Endothelial cell of umbilical vein (primary cell): ENCODE measurements at regions not wholly inside any gene's neighbourhood (a gene's known extent, or its start where the extent isn't known, plus 50 kb on each side); places are given as distances from the start of the nearest gene placed in this dataset.

Experiments used
- BruUV-seq: library from RNA; stranded (reverse); fragments of 400-500 nt; replicated peaks from 2 replicates; lab custom pipeline; 2021; lab: Mats Ljungman, UMichigan
- CTCF ChIA-PET: fragments of 300-600, 350-600 bp; sonication (Branson Sonifier 250); formaldehyde crosslinking; loops from one replicate; lab custom pipeline; 2021; ENCODE audit warnings: antibody characterized with exemption, inconsistent platforms; lab: Charles Lee
- POLR2A ChIA-PET: fragments of 300-600, 350-600 bp; sonication (Branson Sonifier 250); formaldehyde crosslinking; loops from one replicate; lab custom pipeline; 2021; ENCODE audit warnings: antibody characterized with exemption, inconsistent platforms; lab: Charles Lee
- DNase-seq: peaks from one replicate; pipeline ENCODE4 v3.0.0-alpha.2; 2011; ENCODE audit warnings: low read depth, low spot score
- FAIRE-seq: peaks from 2 replicates; lab custom pipeline; 2011; peaks lifted over from hg19 to GRCh38; lab: Jason Lieb, UNC
- H2AFZ ChIP-seq: 2 replicates; pipeline ENCODE4 v1.6.0; 2012; ENCODE audit warnings: low read depth, low read length, control low read depth, inconsistent platforms
- H3K27ac ChIP-seq: 2 replicates; pipeline ENCODE4 v1.5.1; 2011; ENCODE audit warnings: low read depth, mild to moderate bottlenecking, control low read depth, low read length, moderate library complexity; ENCODE audit not compliant: insufficient read depth
- H3K27me3 ChIP-seq, 2 experiments: 2 replicates each; pipeline versions ENCODE4 v1.6.0 to v1.6.1; 2011; ENCODE audit warnings: low read length in 2 of 2, mixed read lengths in 1 of 2; ENCODE audit not compliant: control insufficient read depth in 2 of 2, insufficient read depth in 2 of 2
- H3K36me3 ChIP-seq, 2 experiments: 2 replicates in 1 of 2; 3 replicates in 1 of 2; pipeline ENCODE4 v1.5.1; 2011; ENCODE audit warnings: low read length in 2 of 2, mild to moderate bottlenecking in 1 of 2, moderate library complexity in 1 of 2; ENCODE audit not compliant: control insufficient read depth in 2 of 2, insufficient read depth in 2 of 2; ENCODE audit errors: extremely low read depth in 1 of 2
- H3K4me1 ChIP-seq: 3 replicates; pipeline ENCODE4 v1.5.1; 2011; ENCODE audit warnings: mild to moderate bottlenecking, low read length; ENCODE audit not compliant: control insufficient read depth, insufficient read depth; ENCODE audit errors: extremely low read depth
- H3K4me2 ChIP-seq: 2 replicates; pipeline ENCODE4 v1.6.1; 2011; ENCODE audit warnings: low read length, control low read depth, mixed read lengths; ENCODE audit not compliant: insufficient read depth
- H3K4me3 ChIP-seq, 3 experiments: fragments of 200-600 bp in 1 of 3; sonication (generic), shearing (Covaris generic) in 1 of 3; replicated peaks in 1 of 3; 2 replicates each; pipeline ENCODE4 v1.5.1; 2011 to 2016; ENCODE audit warnings: control low read depth in 3 of 3, low read length in 3 of 3, mild to moderate bottlenecking in 2 of 3, inconsistent platforms in 1 of 3, low read depth in 1 of 3, moderate library complexity in 1 of 3; ENCODE audit not compliant: insufficient read depth in 1 of 3
- H3K79me2 ChIP-seq: 2 replicates; pipeline ENCODE4 v1.6.0; 2012; ENCODE audit warnings: low read length, inconsistent platforms; ENCODE audit not compliant: control insufficient read depth, insufficient read depth
- H3K9ac ChIP-seq: replicated peaks from 2 replicates; pipeline ENCODE3; 2011; ENCODE audit warnings: low read length, control low read depth; ENCODE audit not compliant: insufficient read depth; ENCODE audit errors: extremely low read depth
- H3K9me1 ChIP-seq: replicated peaks from 3 replicates; pipeline ENCODE4 v1.6.0; 2011; ENCODE audit warnings: mild to moderate bottlenecking, low read length; ENCODE audit not compliant: control insufficient read depth, insufficient read depth; ENCODE audit errors: extremely low read depth
- H3K9me3 ChIP-seq: replicated peaks from 2 replicates; pipeline ENCODE4 v1.5.1; 2012; ENCODE audit warnings: low read length, inconsistent platforms; ENCODE audit not compliant: control insufficient read depth, insufficient read depth
- H4K20me1 ChIP-seq: replicated peaks from 2 replicates; pipeline ENCODE3; 2011; ENCODE audit warnings: mild to moderate bottlenecking, low read length; ENCODE audit not compliant: control insufficient read depth, insufficient read depth; ENCODE audit errors: extremely low read depth
- EZH2 ChIP-seq: IDR thresholded peaks from 2 replicates; pipeline ENCODE4 v1.6.1; 2012; ENCODE audit warnings: borderline replicate concordance, low read depth, mild to moderate bottlenecking, moderate library complexity, low read length, inconsistent platforms; ENCODE audit not compliant: severe bottlenecking
- FOS ChIP-seq: IDR thresholded peaks from 2 replicates; pipeline ENCODE4 v1.6.1; 2011; ENCODE audit warnings: mild to moderate bottlenecking, low read length, moderate library complexity, borderline replicate concordance; ENCODE audit not compliant: insufficient read depth
- GATA2 ChIP-seq: IDR thresholded peaks from 2 replicates; pipeline ENCODE4 v1.7.0; 2011; ENCODE audit warnings: low read depth, mild to moderate bottlenecking, moderate library complexity, mixed read lengths, low read length; ENCODE audit not compliant: insufficient read length, insufficient read depth
- JUN ChIP-seq: IDR thresholded peaks from 2 replicates; pipeline ENCODE4 v1.6.1; 2011; ENCODE audit warnings: borderline replicate concordance, low read depth; ENCODE audit not compliant: insufficient read length, insufficient read depth
- MYC ChIP-seq: IDR thresholded peaks from one replicate; pipeline ENCODE4 v1.6.1; 2011; ENCODE audit warnings: mild to moderate bottlenecking, low read depth, low read length
- POLR2A ChIP-seq: IDR thresholded peaks from 2 replicates; pipeline ENCODE4 v1.6.1; 2012; ENCODE audit warnings: low read depth, mild to moderate bottlenecking, control low read depth, low read length
- dilution Hi-C: fragments of 300-500 bp; cut with MboI; formaldehyde crosslinking; loops from one replicate; pipeline ENCODE4 v1.15.0; 2019; ENCODE audit warnings: low sequenced_read_pairs; ENCODE audit not compliant: extremely low pct_ligation_motif_present
- intact Hi-C: fragments of 100-400 bp; cut with micrococcal nuclease; formaldehyde crosslinking; loops from one replicate; pipeline ENCODE4 v1.10.0; 2022
- TF ChIP-seq, protein P1 (sequence below), 2 donors: IDR thresholded peaks; 1 replicate in 1 of 2; 2 replicates in 1 of 2; pipeline ENCODE4 v1.5.1; 2011; ENCODE audit warnings: low read length in 2 of 2, mild to moderate bottlenecking in 2 of 2, moderate library complexity in 2 of 2, control low read depth in 1 of 2, inconsistent platforms in 1 of 2, low read depth in 1 of 2; ENCODE audit not compliant: insufficient read depth in 1 of 2; ENCODE audit errors: extremely low read depth in 1 of 2
- TF ChIP-seq, protein P2 (sequence below): IDR thresholded peaks from 2 replicates; pipeline ENCODE4 v1.6.1; 2011; ENCODE audit not compliant: insufficient read depth, insufficient read length

DNA sequence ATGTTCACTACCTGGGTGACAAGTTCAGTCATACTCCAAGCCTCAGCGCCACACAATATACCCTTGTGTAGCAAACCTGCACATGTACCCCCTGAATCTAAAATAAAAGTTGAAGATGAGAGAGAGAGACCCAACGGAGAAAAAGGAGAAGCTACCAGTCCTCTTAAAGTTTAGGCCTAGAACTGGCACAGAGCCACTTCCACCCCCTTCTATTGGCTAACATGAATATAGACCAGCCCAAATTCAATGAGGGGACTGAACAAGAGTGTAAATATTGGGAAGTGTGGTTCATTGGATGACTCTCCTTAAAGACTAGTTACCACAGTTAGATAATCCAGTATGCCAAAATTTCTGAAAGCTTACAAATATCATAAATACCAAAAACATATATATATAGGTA is 139.9 kb upstream of the ATP1B1 start:
- Histone ChIP-seq H3K4me3 (no peak overlapping the region), H3K4me2 (no peak overlapping the region), H3K27me3 (no peaks in the 10 kb centered on the region), H4K20me1 (no peaks in the 10 kb centered on the region), H3K27ac (no peak overlapping the region), H3K79me2 (no peaks in the 10 kb centered on the region), H3K9me3 (no peaks in the 10 kb centered on the region), H3K9ac (no peak overlapping the region), H3K9me1 (no peaks in the 10 kb centered on the region), H3K4me1 (no peaks in the 10 kb centered on the region), H3K36me3 (no peaks in the 10 kb centered on the region), H2AFZ (no peak overlapping the region)
- dilution Hi-C loops = no loop called here
- POLR2A ChIA-PET = no interaction called here
- no peak for TF ChIP-seq EZH2
- TF ChIP-seq, protein P1, sequence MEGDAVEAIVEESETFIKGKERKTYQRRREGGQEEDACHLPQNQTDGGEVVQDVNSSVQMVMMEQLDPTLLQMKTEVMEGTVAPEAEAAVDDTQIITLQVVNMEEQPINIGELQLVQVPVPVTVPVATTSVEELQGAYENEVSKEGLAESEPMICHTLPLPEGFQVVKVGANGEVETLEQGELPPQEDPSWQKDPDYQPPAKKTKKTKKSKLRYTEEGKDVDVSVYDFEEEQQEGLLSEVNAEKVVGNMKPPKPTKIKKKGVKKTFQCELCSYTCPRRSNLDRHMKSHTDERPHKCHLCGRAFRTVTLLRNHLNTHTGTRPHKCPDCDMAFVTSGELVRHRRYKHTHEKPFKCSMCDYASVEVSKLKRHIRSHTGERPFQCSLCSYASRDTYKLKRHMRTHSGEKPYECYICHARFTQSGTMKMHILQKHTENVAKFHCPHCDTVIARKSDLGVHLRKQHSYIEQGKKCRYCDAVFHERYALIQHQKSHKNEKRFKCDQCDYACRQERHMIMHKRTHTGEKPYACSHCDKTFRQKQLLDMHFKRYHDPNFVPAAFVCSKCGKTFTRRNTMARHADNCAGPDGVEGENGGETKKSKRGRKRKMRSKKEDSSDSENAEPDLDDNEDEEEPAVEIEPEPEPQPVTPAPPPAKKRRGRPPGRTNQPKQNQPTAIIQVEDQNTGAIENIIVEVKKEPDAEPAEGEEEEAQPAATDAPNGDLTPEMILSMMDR (IDR thresholded peaks at IDR 0.05; ENCODE audit: extremely low read depth in 1 of 2, insufficient read depth in 1 of 2, low read depth in 1 of 2, low read length in 2 of 2) = no peak
- TF ChIP-seq, protein P2, sequence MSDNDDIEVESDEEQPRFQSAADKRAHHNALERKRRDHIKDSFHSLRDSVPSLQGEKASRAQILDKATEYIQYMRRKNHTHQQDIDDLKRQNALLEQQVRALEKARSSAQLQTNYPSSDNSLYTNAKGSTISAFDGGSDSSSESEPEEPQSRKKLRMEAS = no peak
- TF ChIP-seq JUN = no peak
- no peak for TF ChIP-seq POLR2A
- TF ChIP-seq MYC = no peak
- no peak for TF ChIP-seq FOS
- no peak for TF ChIP-seq GATA2
- DNase-seq (no peak), FAIRE-seq (no peak)
- intact Hi-C loops = no loop called here
- no TSS peak for BruUV-seq
- CTCF ChIA-PET = interaction anchor here (1.2 to 1.7 kb wide), 2 partner anchors 12 to 381 kb away, joined by 3 to 4 read pairs; no protein-coding TSS in a partner anchor
